Mesendoderm (in vitro differentiated cells): ENCODE measurements at regions not wholly inside any gene's neighbourhood (a gene's known extent, or its start where the extent isn't known, plus 50 kb on each side); places are given as distances from the start of the nearest gene placed in this dataset.
A peak's percentile ranks its signal among the peaks of the same experiment; 100 is the strongest.
"Not testable (repeated sequence)": the region's sequence is repeated elsewhere in the genome, so short reads cannot be mapped to it uniquely, and the experiment has no call there.

Source experiments
- DNase-seq: peaks from one replicate; pipeline ENCODE4 v3.0.0; 2013
- H2AK5ac ChIP-seq: 2 replicates; pipeline ENCODE4 v1.6.1; 2013; ENCODE audit warnings: low read length, inconsistent platforms
- H2BK120ac ChIP-seq: 2 replicates; pipeline ENCODE4 v1.6.1; 2013; ENCODE audit warnings: low read depth, mild to moderate bottlenecking, low read length, moderate library complexity, mixed read lengths
- H2BK15ac ChIP-seq: replicated peaks from 2 replicates; pipeline ENCODE4 v1.6.1; 2013; ENCODE audit warnings: low read depth, mild to moderate bottlenecking, moderate library complexity
- H2BK5ac ChIP-seq: 2 replicates; pipeline ENCODE4 v1.6.1; 2013; ENCODE audit warnings: low read length, inconsistent platforms
- H3K18ac ChIP-seq: 2 replicates; pipeline ENCODE4 v1.6.1; 2013; ENCODE audit warnings: mild to moderate bottlenecking, low read length, mixed read lengths
- H3K23ac ChIP-seq: one replicate; pipeline ENCODE4 v1.6.1; 2013; ENCODE audit warnings: low read length
- H3K27ac ChIP-seq: 2 replicates; pipeline ENCODE4 v1.5.1; 2013; ENCODE audit warnings: low read depth, mild to moderate bottlenecking, inconsistent platforms, low read length, moderate library complexity
- H3K27me3 ChIP-seq: 2 replicates; pipeline ENCODE4 v1.6.1; 2013; ENCODE audit warnings: low read length, control low read depth, mild to moderate bottlenecking, inconsistent platforms; ENCODE audit not compliant: insufficient read depth, poor library complexity
- H3K36me3 ChIP-seq: 2 replicates; pipeline ENCODE4 v1.6.1; 2013; ENCODE audit warnings: low read length, inconsistent platforms; ENCODE audit not compliant: control insufficient read depth, insufficient read depth
- H3K4ac ChIP-seq: one replicate; pipeline ENCODE4 v1.6.1; 2013; ENCODE audit warnings: low read depth, mild to moderate bottlenecking, low read length, moderate library complexity
- H3K4me1 ChIP-seq: 2 replicates; pipeline ENCODE4 v1.6.1; 2013; ENCODE audit warnings: low read depth, low read length, inconsistent platforms; ENCODE audit not compliant: control insufficient read depth
- H3K4me2 ChIP-seq: 2 replicates; pipeline ENCODE4 v1.6.1; 2013; ENCODE audit warnings: low read length
- H3K4me3 ChIP-seq: 2 replicates; pipeline ENCODE4 v1.5.1; 2013; ENCODE audit warnings: mild to moderate bottlenecking, low read length
- H3K56ac ChIP-seq: one replicate; pipeline ENCODE4 v1.6.1; 2013; ENCODE audit warnings: low read length
- H3K79me1 ChIP-seq: 2 replicates; pipeline ENCODE4 v1.6.1; 2013; ENCODE audit warnings: low read length, inconsistent platforms
- H3K79me2 ChIP-seq: 2 replicates; pipeline ENCODE4 v1.6.1; 2013; ENCODE audit warnings: mild to moderate bottlenecking, low read length; ENCODE audit not compliant: control insufficient read depth, insufficient read depth
- H3K9ac ChIP-seq: 2 replicates; pipeline ENCODE4 v1.6.1; 2013; ENCODE audit warnings: low read length, inconsistent platforms
- H4K5ac ChIP-seq: one replicate; pipeline ENCODE4 v1.6.1; 2013; ENCODE audit warnings: low read length
- H4K8ac ChIP-seq: one replicate; pipeline ENCODE4 v1.6.1; 2013; ENCODE audit warnings: low read depth, mild to moderate bottlenecking, control low read depth, low read length, moderate library complexity
- WGBS: extraction: QIAGEN DNeasy Blood & Tissue Kit; methylation state at CpG from one replicate; pipeline ENCODE4 v1.1.7; 2013; ENCODE audit warnings: low lambda C conversion rate, missing lambda C conversion rate; ENCODE audit not compliant: insufficient coverage; ENCODE audit errors: extremely low coverage; 5-methylcytosine and 5-hydroxymethylcytosine counted together

DNA sequence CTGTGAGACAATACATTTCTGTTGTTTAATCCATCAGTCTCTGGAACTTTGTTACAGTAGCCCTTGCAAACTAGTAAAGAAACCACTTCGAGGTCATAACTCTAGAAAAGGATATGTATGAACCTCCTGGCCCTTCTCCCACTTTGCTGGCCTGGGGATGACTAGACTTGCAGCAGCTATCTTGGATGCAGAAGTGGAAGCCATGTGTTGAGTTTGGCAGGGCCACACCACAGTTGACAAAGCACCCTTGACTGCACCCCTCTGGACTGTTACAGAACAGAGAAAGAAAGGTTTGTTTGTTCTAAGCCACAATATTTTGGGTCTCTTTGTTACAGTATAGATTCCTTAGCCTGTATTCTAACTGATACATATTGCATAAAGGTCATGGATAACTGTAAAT is 183.2 kb upstream of the TAS2R1 start:
- no peak for DNase-seq
- Histone ChIP-seq H3K79me2 (no peaks in the 10 kb centered on the region), H3K18ac (no peak overlapping the region), H3K56ac (no peak overlapping the region), H4K8ac (no peak overlapping the region), H3K4me3 (no peak overlapping the region), H3K9ac (no peak overlapping the region), H3K79me1 (no peaks in the 10 kb centered on the region), H2BK15ac (no peak overlapping the region), H3K36me3 (no peaks in the 10 kb centered on the region), H4K5ac (no peak overlapping the region), H3K4me1 (no peaks in the 10 kb centered on the region), H3K4me2 (no peak overlapping the region), H3K4ac (no peak overlapping the region), H3K27ac (no peak overlapping the region), H2BK120ac (no peak overlapping the region), H3K27me3 (no peaks in the 10 kb centered on the region), H2BK5ac (no peak overlapping the region), H2AK5ac (no peak overlapping the region), H3K23ac (no peak overlapping the region)
- WGBS, result no CpG with 5 or more reads among the region's 1 CpG

DNA sequence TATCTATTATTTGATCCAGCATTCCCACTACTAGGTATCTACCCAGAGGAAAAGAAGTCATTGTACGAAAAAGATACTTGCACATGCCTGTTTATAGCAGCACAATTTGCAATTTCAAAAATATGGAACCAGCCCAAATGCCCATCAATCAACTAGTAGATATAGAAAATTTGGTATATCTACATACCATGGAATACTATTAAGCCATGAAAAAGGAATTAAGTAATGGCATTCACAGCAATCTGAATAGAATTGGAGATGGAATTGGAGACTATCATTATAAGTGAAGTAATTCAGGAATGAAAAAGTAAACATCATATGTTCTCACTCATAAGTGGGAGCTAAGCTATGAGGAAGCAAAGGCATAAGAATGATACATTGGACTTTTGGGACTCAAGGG is 177.2 kb upstream of the TAS2R1 start:
- not testable (repeated sequence) for H3K4me2 ChIP-seq, H3K23ac ChIP-seq, H3K27ac ChIP-seq, H3K79me1 ChIP-seq, H4K8ac ChIP-seq, DNase-seq, H3K4me3 ChIP-seq, H3K36me3 ChIP-seq, H3K4me1 ChIP-seq, H2BK15ac ChIP-seq, H2BK120ac ChIP-seq, H3K4ac ChIP-seq, H3K79me2 ChIP-seq, H2AK5ac ChIP-seq, H3K27me3 ChIP-seq, H3K18ac ChIP-seq, H3K56ac ChIP-seq, H2BK5ac ChIP-seq, H3K9ac ChIP-seq, H4K5ac ChIP-seq
- no CpG with 5 or more reads among the region's 1 CpG for WGBS

DNA sequence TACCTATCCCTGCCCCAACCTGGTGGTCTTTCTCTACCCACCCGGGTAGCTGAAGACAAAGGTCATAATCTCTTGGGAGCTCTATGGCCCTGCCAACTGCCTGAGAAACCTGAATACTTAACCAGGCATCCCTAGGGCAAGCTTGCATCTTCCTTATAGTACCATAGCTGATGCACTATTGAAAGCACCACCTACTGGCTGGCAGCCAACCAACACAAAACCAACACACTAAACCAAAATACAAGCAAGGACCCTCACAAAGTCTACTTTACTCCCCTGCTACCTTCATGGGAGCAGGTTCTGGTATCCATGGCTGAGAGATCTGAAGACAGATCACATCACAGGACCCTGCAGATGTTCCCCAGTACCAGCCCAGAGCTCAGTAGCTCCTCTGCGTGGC is 171.8 kb upstream of the TAS2R1 start:
- Histone ChIP-seq H2BK15ac (no peak overlapping the region), H3K56ac (no peak overlapping the region), H3K27me3 (no peaks in the 10 kb centered on the region), H3K4me1 (no peaks in the 10 kb centered on the region), H3K27ac (no peak overlapping the region), H3K4me3 (no peak overlapping the region), H4K5ac (no peak overlapping the region), H3K4me2 (no peak overlapping the region), H3K4ac (no peak overlapping the region), H3K79me2 (no peaks in the 10 kb centered on the region), H2BK120ac (no peak overlapping the region), H4K8ac (no peak overlapping the region), H3K9ac (no peak overlapping the region), H3K36me3 (no peaks in the 10 kb centered on the region), H3K79me1 (no peaks in the 10 kb centered on the region), H2BK5ac (no peak overlapping the region), H3K18ac (no peak overlapping the region), H2AK5ac (no peak overlapping the region), H3K23ac (no peak overlapping the region)
- peak; percentile 20 for DNase-seq
- no CpG with 5 or more reads among the region's 2 CpGs for WGBS

DNA sequence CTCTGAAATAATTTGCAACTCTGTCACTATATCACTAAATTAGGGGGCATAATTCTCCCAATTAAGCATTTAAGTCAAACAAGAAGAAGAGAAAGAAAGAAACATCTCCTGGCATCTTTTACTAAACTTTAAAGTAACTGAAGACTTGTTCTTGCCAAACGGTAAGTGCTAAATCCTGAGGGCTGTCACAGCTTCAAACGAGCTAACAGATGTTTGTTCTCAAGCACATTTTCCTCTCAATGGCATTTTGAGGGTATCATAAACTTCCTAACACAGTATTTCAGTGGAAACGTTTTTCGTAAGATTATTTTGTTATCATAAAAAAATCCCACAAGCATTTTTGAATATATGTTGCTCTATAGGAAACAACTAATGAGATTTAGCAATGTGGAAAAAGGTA is 169.5 kb upstream of the TAS2R1 start:
- DNase-seq, result no peak
- Histone ChIP-seq H3K79me2 (no peaks in the 10 kb centered on the region), H3K4ac (no peak overlapping the region), H2BK5ac (no peak overlapping the region), H3K4me2 (no peak overlapping the region), H3K36me3 (no peaks in the 10 kb centered on the region), H3K23ac (no peak overlapping the region), H3K4me1 (no peaks in the 10 kb centered on the region), H2AK5ac (no peak overlapping the region), H3K9ac (no peak overlapping the region), H2BK120ac (no peak overlapping the region), H4K5ac (no peak overlapping the region), H4K8ac (no peak overlapping the region), H3K18ac (no peak overlapping the region), H3K79me1 (no peaks in the 10 kb centered on the region), H3K27ac (no peak overlapping the region), H3K56ac (no peak overlapping the region), H3K27me3 (no peaks in the 10 kb centered on the region), H3K4me3 (no peak overlapping the region), H2BK15ac (no peak overlapping the region)
- WGBS, result no CpG with 5 or more reads among the region's 4 CpGs

DNA sequence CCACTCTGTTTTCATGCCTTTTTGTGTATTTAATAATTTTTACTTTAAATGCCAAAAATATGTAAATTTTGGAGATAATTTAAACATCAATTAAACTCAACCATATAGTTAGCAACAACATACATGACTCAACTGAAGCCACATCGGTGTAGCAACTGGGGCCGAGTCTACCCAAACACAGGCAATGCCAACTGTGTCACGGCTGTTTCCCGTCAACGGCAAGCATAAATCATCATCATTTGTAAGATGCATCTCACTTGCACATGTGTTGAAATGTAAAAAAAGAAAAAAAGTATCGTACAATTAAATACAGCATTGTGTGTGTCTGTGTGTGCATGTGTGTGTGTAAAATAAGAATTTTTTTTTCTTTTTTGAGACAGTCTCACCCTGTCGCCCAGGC is 160.1 kb upstream of the TAS2R1 start:
- no peak for DNase-seq
- Histone ChIP-seq H3K27me3 (no peaks in the 10 kb centered on the region), H4K8ac (no peak overlapping the region), H3K56ac (no peak overlapping the region), H3K9ac (no peak overlapping the region), H3K4me2 (no peak overlapping the region), H3K18ac (no peak overlapping the region), H3K23ac (no peak overlapping the region), H2BK15ac (no peak overlapping the region), H4K5ac (no peak overlapping the region), H3K79me1 (no peaks in the 10 kb centered on the region), H3K36me3 (no peaks in the 10 kb centered on the region), H3K4ac (no peak overlapping the region), H2AK5ac (no peak overlapping the region), H3K27ac (no peak overlapping the region), H2BK5ac (no peak overlapping the region), H3K79me2 (no peaks in the 10 kb centered on the region), H3K4me3 (no peak overlapping the region), H2BK120ac (no peak overlapping the region), H3K4me1 (peaks cover 1% of the 10 kb centered on the region)
- no CpG with 5 or more reads among the region's 7 CpGs for WGBS

DNA sequence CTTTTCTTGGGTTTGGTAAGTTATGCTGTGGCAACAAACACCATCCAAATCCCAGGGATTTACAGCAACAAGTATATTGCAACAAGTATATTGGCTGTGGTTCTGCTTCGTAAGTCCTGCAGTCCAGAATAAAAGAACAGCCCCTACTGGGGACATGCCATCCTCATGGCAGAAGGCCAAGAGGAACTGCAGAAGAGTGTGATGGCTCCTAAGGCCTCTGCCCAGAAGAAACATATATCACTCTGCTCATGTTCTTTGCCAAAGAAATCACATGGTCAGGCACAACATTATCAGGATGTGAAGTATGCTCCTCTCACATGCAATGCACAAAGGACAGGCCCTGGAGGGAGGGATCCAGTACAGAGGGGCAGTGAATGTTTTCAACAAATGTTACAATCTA is 159.6 kb upstream of the TAS2R1 start:
- Histone ChIP-seq H3K23ac (no peak overlapping the region), H2AK5ac (no peak overlapping the region), H3K56ac (no peak overlapping the region), H3K4me1 (peaks cover 1% of the 10 kb centered on the region), H4K8ac (no peak overlapping the region), H3K4me3 (no peak overlapping the region), H3K4ac (no peak overlapping the region), H4K5ac (no peak overlapping the region), H3K79me2 (no peaks in the 10 kb centered on the region), H3K4me2 (no peak overlapping the region), H3K79me1 (no peaks in the 10 kb centered on the region), H3K36me3 (no peaks in the 10 kb centered on the region), H3K27me3 (no peaks in the 10 kb centered on the region), H2BK120ac (no peak overlapping the region), H3K27ac (no peak overlapping the region), H2BK5ac (no peak overlapping the region), H3K9ac (no peak overlapping the region), H3K18ac (no peak overlapping the region), H2BK15ac (no peak overlapping the region)
- WGBS, result no CpG with 5 or more reads among the region's 1 CpG
- DNase-seq, result no peak
